ENCODE measurements at regions not wholly inside any gene's neighbourhood (a gene's known extent, or its start where the extent isn't known, plus 50 kb on each side); places are given as distances from the start of the nearest gene placed in this dataset.

- Histone ChIP-seq H3K27me3 (replicated peaks; ENCODE audit: insufficient read depth) (no peaks in the 10 kb centered on the region), H3K9ac (no peak overlapping the region), H3K4me1 (ENCODE audit: insufficient read depth) (peaks cover 20% of the 10 kb centered on the region), H3K4me2 (ENCODE audit: unreplicated experiment) (peak overlapping the region; percentile 35), H3K27ac (no peak overlapping the region), H3K79me2 (ENCODE audit: insufficient read depth) (no peaks in the 10 kb centered on the region), H3K36me3 (ENCODE audit: low read depth) (no peaks in the 10 kb centered on the region), H3K9me3 (ENCODE audit: low read depth) (no peaks in the 10 kb centered on the region), H3K9me2 (ENCODE audit: insufficient read depth) (no peaks in the 10 kb centered on the region), H4K20me1 (ENCODE audit: insufficient read depth) (no peaks in the 10 kb centered on the region), H3K4me3 (no peak overlapping the region), H3F3A (ENCODE audit: insufficient read depth) (peaks cover 17% of the 10 kb centered on the region), H2AFZ (no peak overlapping the region)
- TF ChIP-seq EZH2 (IDR thresholded peaks at IDR 0.05; ENCODE audit: insufficient read depth, poor library complexity, severe bottlenecking) (no peak), EZH2phosphoT487 (IDR thresholded peaks at IDR 0.05; ENCODE audit: insufficient read depth, low read depth) (no peak)
- DNase-seq: peak; percentile 57
- 3 to 14% methylated on average over 2 of the region's 2 CpGs for WGBS, 2 experiments (ENCODE audit: low coverage in 1 of 2, low lambda C conversion rate in 2 of 2, missing lambda C conversion rate in 2 of 2)
- in situ Hi-C loops (cut with MboI): no loop called here
Observed at GRCh38 chr5:158634714-158635113, 465.0 kb downstream of the EBF1 start.

GRCh38 chr5:158629591-158630312, 470.0 kb downstream of the EBF1 start:
- in situ Hi-C loops (cut with MboI): no loop called here
- no peak overlapping the region for H3K4me3 ChIP-seq
- H3K9me2 ChIP-seq (ENCODE audit: insufficient read depth): no peaks in the 10 kb centered on the region
- no peaks in the 10 kb centered on the region for H3K79me2 ChIP-seq (ENCODE audit: insufficient read depth)
- no peak for TF ChIP-seq EZH2phosphoT487 (IDR thresholded peaks at IDR 0.05; ENCODE audit: insufficient read depth, low read depth)
- TF ChIP-seq EZH2 (IDR thresholded peaks at IDR 0.05; ENCODE audit: insufficient read depth, poor library complexity, severe bottlenecking): no peak
- no peaks in the 10 kb centered on the region for H4K20me1 ChIP-seq (ENCODE audit: insufficient read depth)
- H2AFZ ChIP-seq: no peak overlapping the region
- H3K36me3 ChIP-seq (ENCODE audit: low read depth): no peaks in the 10 kb centered on the region
- H3K9me3 ChIP-seq (ENCODE audit: low read depth): no peaks in the 10 kb centered on the region
- WGBS, 2 experiments (ENCODE audit: low coverage in 1 of 2, low lambda C conversion rate in 2 of 2, missing lambda C conversion rate in 2 of 2): 82 to 83% methylated on average over 6 of the region's 6 CpGs
- H3K27me3 ChIP-seq (replicated peaks; ENCODE audit: insufficient read depth): no peaks in the 10 kb centered on the region
- no peaks in the 10 kb centered on the region for H3F3A ChIP-seq (ENCODE audit: insufficient read depth)
- H3K27ac ChIP-seq: no peak overlapping the region
- no peak overlapping the region for H3K9ac ChIP-seq
- no peak for DNase-seq
- no peak overlapping the region for H3K4me2 ChIP-seq (ENCODE audit: unreplicated experiment)
- H3K4me1 ChIP-seq (ENCODE audit: insufficient read depth): peaks cover 8% of the 10 kb centered on the region; the same call in 1 of the 2 replicates

GRCh38 chr5:158626718-158627117, 473.0 kb downstream of the EBF1 start:
- Histone ChIP-seq H3K36me3 (ENCODE audit: low read depth) (no peaks in the 10 kb centered on the region), H3K27me3 (replicated peaks; ENCODE audit: insufficient read depth) (no peaks in the 10 kb centered on the region), H3K9me3 (ENCODE audit: low read depth) (no peaks in the 10 kb centered on the region), H3F3A (ENCODE audit: insufficient read depth) (no peaks in the 10 kb centered on the region), H3K9ac (no peak overlapping the region), H4K20me1 (ENCODE audit: insufficient read depth) (no peaks in the 10 kb centered on the region), H3K4me1 (ENCODE audit: insufficient read depth) (no peaks in the 10 kb centered on the region), H3K4me3 (no peak overlapping the region), H3K4me2 (ENCODE audit: unreplicated experiment) (no peak overlapping the region), H3K9me2 (ENCODE audit: insufficient read depth) (no peaks in the 10 kb centered on the region), H3K79me2 (ENCODE audit: insufficient read depth) (no peaks in the 10 kb centered on the region), H3K27ac (no peak overlapping the region), H2AFZ (no peak overlapping the region)
- in situ Hi-C loops (cut with MboI): no loop called here
- DNase-seq: no peak
- 90 to 93% methylated on average over 1 of the region's 1 CpG for WGBS, 2 experiments (ENCODE audit: low coverage in 1 of 2, low lambda C conversion rate in 2 of 2, missing lambda C conversion rate in 2 of 2)
- TF ChIP-seq EZH2phosphoT487 (IDR thresholded peaks at IDR 0.05; ENCODE audit: insufficient read depth, low read depth) (no peak), EZH2 (IDR thresholded peaks at IDR 0.05; ENCODE audit: insufficient read depth, poor library complexity, severe bottlenecking) (no peak)

- H4K20me1 ChIP-seq (ENCODE audit: insufficient read depth): no peaks in the 10 kb centered on the region
- 97 to 98% methylated on average over 6 of the region's 6 CpGs for WGBS, 2 experiments (ENCODE audit: low coverage in 1 of 2, low lambda C conversion rate in 2 of 2, missing lambda C conversion rate in 2 of 2)
- H3K4me3 ChIP-seq: no peak overlapping the region
- no peaks in the 10 kb centered on the region for H3K4me1 ChIP-seq (ENCODE audit: insufficient read depth)
- H3K4me2 ChIP-seq (ENCODE audit: unreplicated experiment): no peak overlapping the region
- no peak for DNase-seq
- TF ChIP-seq EZH2 (IDR thresholded peaks at IDR 0.05; ENCODE audit: insufficient read depth, poor library complexity, severe bottlenecking): no peak
- TF ChIP-seq EZH2phosphoT487 (IDR thresholded peaks at IDR 0.05; ENCODE audit: insufficient read depth, low read depth): no peak
- H3F3A ChIP-seq (ENCODE audit: insufficient read depth): no peaks in the 10 kb centered on the region
- H3K36me3 ChIP-seq (ENCODE audit: low read depth): no peaks in the 10 kb centered on the region
- no peaks in the 10 kb centered on the region for H3K9me2 ChIP-seq (ENCODE audit: insufficient read depth)
- in situ Hi-C loops (cut with MboI): no loop called here
- no peak overlapping the region for H3K9ac ChIP-seq
- H3K9me3 ChIP-seq (ENCODE audit: low read depth): no peaks in the 10 kb centered on the region
- no peak overlapping the region for H3K27ac ChIP-seq
- H3K79me2 ChIP-seq (ENCODE audit: insufficient read depth): no peaks in the 10 kb centered on the region
- no peaks in the 10 kb centered on the region for H3K27me3 ChIP-seq (replicated peaks; ENCODE audit: insufficient read depth)
- no peak overlapping the region for H2AFZ ChIP-seq
Observed at GRCh38 chr5:158623971-158624370, 475.7 kb downstream of the EBF1 start.

Measured in GM23248 (cell line).